Endothelial cell of umbilical vein (primary cell): ENCODE measurements at regions not wholly inside any gene's neighbourhood (a gene's known extent, or its start where the extent isn't known, plus 50 kb on each side); places are given as distances from the start of the nearest gene placed in this dataset.

Experiments
- EZH2 ChIP-seq: IDR thresholded peaks from 2 replicates; pipeline ENCODE4 v1.6.1; 2012; ENCODE audit warnings: borderline replicate concordance, low read depth, mild to moderate bottlenecking, moderate library complexity, low read length, inconsistent platforms; ENCODE audit not compliant: severe bottlenecking
- FOS ChIP-seq: IDR thresholded peaks from 2 replicates; pipeline ENCODE4 v1.6.1; 2011; ENCODE audit warnings: mild to moderate bottlenecking, low read length, moderate library complexity, borderline replicate concordance; ENCODE audit not compliant: insufficient read depth
- GATA2 ChIP-seq: IDR thresholded peaks from 2 replicates; pipeline ENCODE4 v1.7.0; 2011; ENCODE audit warnings: low read depth, mild to moderate bottlenecking, moderate library complexity, mixed read lengths, low read length; ENCODE audit not compliant: insufficient read length, insufficient read depth
- JUN ChIP-seq: IDR thresholded peaks from 2 replicates; pipeline ENCODE4 v1.6.1; 2011; ENCODE audit warnings: borderline replicate concordance, low read depth; ENCODE audit not compliant: insufficient read length, insufficient read depth
- POLR2A ChIP-seq: IDR thresholded peaks from 2 replicates; pipeline ENCODE4 v1.6.1; 2012; ENCODE audit warnings: low read depth, mild to moderate bottlenecking, control low read depth, low read length
- POLR2AphosphoS5 ChIP-seq: IDR thresholded peaks from 2 replicates; pipeline ENCODE4 v1.6.1; 2012; ENCODE audit warnings: low read depth, mild to moderate bottlenecking, control low read depth, low read length, moderate library complexity; ENCODE audit not compliant: insufficient read depth
- TF ChIP-seq, protein P1 (sequence below), 2 donors: IDR thresholded peaks; 1 replicate in 1 of 2; 2 replicates in 1 of 2; pipeline ENCODE4 v1.5.1; 2011; ENCODE audit warnings: low read length in 2 of 2, mild to moderate bottlenecking in 2 of 2, moderate library complexity in 2 of 2, control low read depth in 1 of 2, inconsistent platforms in 1 of 2, low read depth in 1 of 2; ENCODE audit not compliant: insufficient read depth in 1 of 2; ENCODE audit errors: extremely low read depth in 1 of 2
- TF ChIP-seq, protein P2 (sequence below): IDR thresholded peaks from 2 replicates; pipeline ENCODE4 v1.6.1; 2011; ENCODE audit not compliant: insufficient read depth, insufficient read length

DNA sequence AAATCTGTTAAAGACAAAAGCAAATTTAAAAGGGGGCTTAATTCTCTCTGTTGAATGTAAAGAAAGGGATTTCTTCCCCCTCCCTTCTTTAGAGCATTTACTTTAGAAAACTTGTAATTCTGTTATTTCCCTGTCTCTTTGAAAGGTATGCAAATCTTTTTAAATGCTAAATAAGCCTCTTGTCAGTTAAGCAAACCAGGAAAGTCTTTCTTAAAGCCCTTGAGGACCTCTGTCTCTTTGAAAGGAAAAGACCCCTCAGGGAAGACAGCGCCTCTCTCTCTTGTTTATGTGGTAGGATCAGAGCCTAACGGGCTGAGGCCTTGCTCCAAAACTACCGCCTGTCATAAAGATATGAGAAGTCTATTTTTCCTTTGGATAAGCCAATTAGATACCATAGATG lies 139.9 kb upstream of the CDH7 start:
- TF ChIP-seq, protein P1, sequence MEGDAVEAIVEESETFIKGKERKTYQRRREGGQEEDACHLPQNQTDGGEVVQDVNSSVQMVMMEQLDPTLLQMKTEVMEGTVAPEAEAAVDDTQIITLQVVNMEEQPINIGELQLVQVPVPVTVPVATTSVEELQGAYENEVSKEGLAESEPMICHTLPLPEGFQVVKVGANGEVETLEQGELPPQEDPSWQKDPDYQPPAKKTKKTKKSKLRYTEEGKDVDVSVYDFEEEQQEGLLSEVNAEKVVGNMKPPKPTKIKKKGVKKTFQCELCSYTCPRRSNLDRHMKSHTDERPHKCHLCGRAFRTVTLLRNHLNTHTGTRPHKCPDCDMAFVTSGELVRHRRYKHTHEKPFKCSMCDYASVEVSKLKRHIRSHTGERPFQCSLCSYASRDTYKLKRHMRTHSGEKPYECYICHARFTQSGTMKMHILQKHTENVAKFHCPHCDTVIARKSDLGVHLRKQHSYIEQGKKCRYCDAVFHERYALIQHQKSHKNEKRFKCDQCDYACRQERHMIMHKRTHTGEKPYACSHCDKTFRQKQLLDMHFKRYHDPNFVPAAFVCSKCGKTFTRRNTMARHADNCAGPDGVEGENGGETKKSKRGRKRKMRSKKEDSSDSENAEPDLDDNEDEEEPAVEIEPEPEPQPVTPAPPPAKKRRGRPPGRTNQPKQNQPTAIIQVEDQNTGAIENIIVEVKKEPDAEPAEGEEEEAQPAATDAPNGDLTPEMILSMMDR (IDR thresholded peaks at IDR 0.05; ENCODE audit: extremely low read depth in 1 of 2, insufficient read depth in 1 of 2, low read depth in 1 of 2, low read length in 2 of 2), result no peak
- no peak for TF ChIP-seq POLR2A
- TF ChIP-seq POLR2AphosphoS5, result no peak
- TF ChIP-seq EZH2, result no peak
- TF ChIP-seq, protein P2, sequence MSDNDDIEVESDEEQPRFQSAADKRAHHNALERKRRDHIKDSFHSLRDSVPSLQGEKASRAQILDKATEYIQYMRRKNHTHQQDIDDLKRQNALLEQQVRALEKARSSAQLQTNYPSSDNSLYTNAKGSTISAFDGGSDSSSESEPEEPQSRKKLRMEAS, result no peak
- no peak for TF ChIP-seq JUN
- no peak for TF ChIP-seq FOS
- TF ChIP-seq GATA2, result no peak
